ENCODE measurements at regions not wholly inside any gene's neighbourhood (a gene's known extent, or its start where the extent isn't known, plus 50 kb on each side); places are given as distances from the start of the nearest gene placed in this dataset.
"Not testable (repeated sequence)": the region's sequence is repeated elsewhere in the genome, so short reads cannot be mapped to it uniquely, and the experiment has no call there.

DNA sequence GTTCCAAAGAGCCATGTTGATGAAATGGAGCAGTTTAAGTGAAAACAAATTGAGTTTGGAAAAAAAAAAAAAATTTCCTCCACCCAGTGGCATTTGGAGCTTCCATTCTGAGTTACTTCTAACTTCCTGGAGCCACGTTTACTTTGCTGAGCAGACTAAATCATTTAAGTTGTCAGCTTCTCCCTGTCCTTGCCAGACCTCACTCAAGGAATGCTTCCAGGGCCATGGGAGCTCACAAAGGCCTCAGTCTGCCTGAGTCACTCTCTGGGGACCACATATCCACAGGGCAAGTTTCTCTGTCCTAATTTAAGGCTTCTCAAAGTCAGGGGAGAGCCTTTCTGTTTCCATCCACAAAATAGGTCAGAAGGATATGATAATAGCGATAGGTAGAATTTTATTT lies 210.3 kb upstream of the TNC start:
- TF ChIP-seq ZFX (IDR thresholded peaks at IDR 0.05; ENCODE audit: borderline replicate concordance) (no peak), CTCF (IDR thresholded peaks at IDR 0.05) (no peak)
- no peak overlapping the region for H3K27ac ChIP-seq

DNA sequence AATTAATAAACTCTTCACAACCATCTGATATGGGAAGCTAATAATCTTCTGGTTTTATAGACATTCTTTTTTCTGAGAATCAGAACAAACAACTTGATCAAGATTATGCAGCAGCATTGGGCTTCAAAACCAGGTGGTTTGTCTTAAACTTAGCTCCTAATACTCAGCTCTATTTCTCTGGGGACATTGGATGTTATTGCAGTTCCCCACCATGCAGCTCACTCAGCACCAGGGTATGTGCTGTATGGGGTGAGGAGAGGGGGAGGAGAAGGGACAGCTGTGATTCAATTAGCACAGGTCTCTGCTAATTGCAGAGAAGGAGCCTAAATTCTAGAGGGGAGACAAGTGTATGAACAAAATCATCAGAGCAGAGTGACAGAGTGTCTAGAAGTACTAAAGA lies 210.7 kb upstream of the TNC start:
- H3K27ac ChIP-seq: no peak overlapping the region
- TF ChIP-seq ZFX (IDR thresholded peaks at IDR 0.05; ENCODE audit: borderline replicate concordance) (no peak), CTCF (IDR thresholded peaks at IDR 0.05) (no peak)

DNA sequence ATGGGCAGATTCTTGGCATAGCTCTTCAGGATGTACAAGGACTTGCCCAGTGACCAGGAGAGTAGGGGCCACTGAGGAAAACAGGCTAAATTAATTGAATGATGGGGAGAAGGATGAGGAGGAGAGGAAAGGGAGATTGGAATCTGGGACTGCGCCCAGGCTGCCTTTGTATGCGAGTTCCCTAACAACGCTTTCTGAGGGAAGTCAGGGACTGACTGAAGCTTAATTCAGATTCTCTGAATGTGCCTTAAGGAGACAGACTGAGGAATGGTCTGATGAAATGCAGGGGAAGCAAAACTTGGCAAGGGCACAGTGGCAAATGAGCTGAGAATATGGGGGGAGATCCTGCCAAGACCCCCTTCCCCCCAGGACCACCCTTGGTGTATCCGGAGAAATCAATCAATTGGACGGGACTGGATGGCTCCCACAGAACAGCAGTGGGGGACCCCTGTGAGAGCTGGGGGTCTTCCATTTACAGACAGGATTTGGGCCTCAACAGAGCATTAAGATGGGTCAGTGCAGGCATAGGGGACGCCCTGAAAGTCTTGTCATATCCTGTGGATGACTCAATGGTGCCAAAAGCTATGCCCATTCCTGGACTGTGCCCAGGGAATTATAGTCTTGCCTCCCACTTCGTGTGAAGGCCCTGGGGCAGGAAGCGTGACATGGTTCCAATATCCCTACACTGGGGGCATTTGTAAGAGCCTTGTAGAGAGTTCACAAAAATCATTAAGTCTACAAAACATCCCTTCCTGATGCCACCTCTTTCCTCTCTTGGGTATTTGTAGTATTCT lies 215.5 kb upstream of the TNC start:
- TF ChIP-seq ZFX (IDR thresholded peaks at IDR 0.05; ENCODE audit: borderline replicate concordance): no peak
- TF ChIP-seq CTCF (IDR thresholded peaks at IDR 0.05): no peak
- H3K27ac ChIP-seq: no peak overlapping the region

- TF ChIP-seq CTCF (IDR thresholded peaks at IDR 0.05) (no peak), ZFX (IDR thresholded peaks at IDR 0.05; ENCODE audit: borderline replicate concordance) (no peak)
- no peak overlapping the region for H3K27ac ChIP-seq
These were observed 217.5 kb upstream of the TNC start for GRCh38 chr9:115335439-115335838.

GRCh38 chr9:115340314-115340713 lies 222.4 kb upstream of the TNC start:
- no peak overlapping the region for H3K27ac ChIP-seq
- TF ChIP-seq CTCF (IDR thresholded peaks at IDR 0.05): no peak
- no peak for TF ChIP-seq ZFX (IDR thresholded peaks at IDR 0.05; ENCODE audit: borderline replicate concordance)

DNA sequence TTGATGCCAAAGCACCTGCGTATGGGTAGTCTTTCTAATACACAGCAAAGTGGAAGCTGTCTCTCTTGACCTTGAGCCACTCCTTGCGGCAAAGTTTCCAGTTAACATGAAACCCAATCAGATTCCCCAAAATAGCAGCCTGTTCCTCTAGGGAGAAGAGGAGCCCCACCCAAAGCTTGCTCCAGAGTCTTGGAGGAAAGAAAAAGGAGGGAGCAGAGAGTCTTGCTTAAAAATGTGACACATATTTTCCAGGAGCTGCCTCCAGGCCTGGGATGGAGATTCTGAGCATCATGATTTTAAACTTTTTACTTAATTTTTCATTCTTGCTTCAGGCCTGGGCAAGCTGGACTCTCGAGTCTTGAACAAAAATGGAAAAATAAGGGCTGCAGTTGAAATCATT lies 223.5 kb upstream of the TNC start:
- TF ChIP-seq CTCF (IDR thresholded peaks at IDR 0.05): no peak
- no peak for TF ChIP-seq ZFX (IDR thresholded peaks at IDR 0.05; ENCODE audit: borderline replicate concordance)
- no peak overlapping the region for H3K27ac ChIP-seq

GRCh38 chr9:115347776-115348175 lies 229.8 kb upstream of the TNC start:
- not testable (repeated sequence) for H3K27ac ChIP-seq

GRCh38 chr9:115348936-115349335 lies 231.0 kb upstream of the TNC start:
- H3K27ac ChIP-seq: not testable (repeated sequence)

Data from 22Rv1 (cell line).